H9 (cell line): ENCODE measurements at regions not wholly inside any gene's neighbourhood (a gene's known extent, or its start where the extent isn't known, plus 50 kb on each side); places are given as distances from the start of the nearest gene placed in this dataset.

Source experiments
- DNase-seq: peaks from one replicate; pipeline ENCODE4 v3.0.0-alpha.2; 2017
- H2AFZ ChIP-seq: one replicate; pipeline ENCODE4 v1.6.1; 2013; ENCODE audit warnings: mild to moderate bottlenecking, low read length, control low read depth, moderate library complexity
- H2AK5ac ChIP-seq: 2 replicates; pipeline ENCODE4 v1.6.1; 2013; ENCODE audit warnings: low read length, control low read depth, mixed read lengths; ENCODE audit not compliant: insufficient read length
- H2BK120ac ChIP-seq: one replicate; pipeline ENCODE4 v1.6.1; 2013; ENCODE audit warnings: low read depth, mild to moderate bottlenecking, low read length, control low read depth, inconsistent platforms; ENCODE audit not compliant: poor library complexity, severe bottlenecking
- H2BK12ac ChIP-seq: 2 replicates; pipeline ENCODE4 v1.6.1; 2013; ENCODE audit warnings: low read length, control low read depth, mixed read lengths, low read depth; ENCODE audit not compliant: insufficient read length
- H2BK15ac ChIP-seq: 2 replicates; pipeline ENCODE4 v1.6.1; 2013; ENCODE audit warnings: low read depth, low read length, control low read depth
- H2BK20ac ChIP-seq: one replicate; pipeline ENCODE4 v1.6.1; 2013; ENCODE audit warnings: low read depth, mild to moderate bottlenecking, low read length, control low read depth, inconsistent platforms; ENCODE audit not compliant: poor library complexity, severe bottlenecking
- H2BK5ac ChIP-seq: 2 replicates; pipeline ENCODE4 v1.6.1; 2013; ENCODE audit warnings: low read length, control low read depth, mixed read lengths; ENCODE audit not compliant: insufficient read length
- H3K14ac ChIP-seq: 2 replicates; pipeline ENCODE4 v1.6.1; 2013; ENCODE audit warnings: low read length, control low read depth; ENCODE audit not compliant: insufficient read depth
- H3K18ac ChIP-seq: 2 replicates; pipeline ENCODE4 v1.6.1; 2013; ENCODE audit warnings: low read depth, mild to moderate bottlenecking, mixed read lengths, low read length, control low read depth; ENCODE audit not compliant: insufficient read length
- H3K23ac ChIP-seq: 2 replicates; pipeline ENCODE4 v1.6.1; 2013; ENCODE audit warnings: low read length, control low read depth, mixed read lengths, low read depth; ENCODE audit not compliant: insufficient read length
- H3K23me2 ChIP-seq: 2 replicates; pipeline ENCODE4 v1.6.1; 2013; ENCODE audit warnings: low read depth, mild to moderate bottlenecking, mixed read lengths, low read length, control low read depth; ENCODE audit not compliant: insufficient read length, poor library complexity, severe bottlenecking
- H3K27ac ChIP-seq: 2 replicates; pipeline ENCODE4 v1.5.1; 2013; ENCODE audit warnings: low read length, control low read depth, mixed read lengths, low read depth; ENCODE audit not compliant: insufficient read length
- H3K27me3 ChIP-seq: 2 replicates; pipeline ENCODE4 v1.6.1; 2013; ENCODE audit warnings: low read length, control low read depth, inconsistent platforms; ENCODE audit not compliant: insufficient read depth
- H3K4ac ChIP-seq: 2 replicates; pipeline ENCODE4 v1.6.1; 2013; ENCODE audit warnings: low read depth, mild to moderate bottlenecking, control low read depth, inconsistent platforms, low read length, moderate library complexity
- H3K4me1 ChIP-seq: 2 replicates; pipeline ENCODE4 v1.6.1; 2013; ENCODE audit warnings: low read length, control low read depth, inconsistent platforms; ENCODE audit not compliant: insufficient read depth
- H3K4me2 ChIP-seq: 2 replicates; pipeline ENCODE4 v1.6.1; 2013; ENCODE audit warnings: low read length, control low read depth, mixed read lengths; ENCODE audit not compliant: insufficient read length, insufficient read depth
- H3K56ac ChIP-seq: 2 replicates; pipeline ENCODE4 v1.6.1; 2013; ENCODE audit warnings: low read depth, mild to moderate bottlenecking, mixed read lengths, low read length, control low read depth; ENCODE audit not compliant: insufficient read length
- H3K79me1 ChIP-seq: 2 replicates; pipeline ENCODE4 v1.6.1; 2013; ENCODE audit warnings: low read depth, mild to moderate bottlenecking, moderate library complexity, low read length, control low read depth, inconsistent platforms; ENCODE audit not compliant: insufficient read depth, poor library complexity, severe bottlenecking
- H3K79me2 ChIP-seq: 2 replicates; pipeline ENCODE4 v1.6.1; 2013; ENCODE audit warnings: low read length, control low read depth, inconsistent platforms; ENCODE audit not compliant: insufficient read depth
- H3K9ac ChIP-seq: 2 replicates; pipeline ENCODE4 v1.6.1; 2013; ENCODE audit warnings: low read length, control low read depth, mixed read lengths; ENCODE audit not compliant: insufficient read length; ENCODE audit errors: extremely low read depth
- H3K9me3 ChIP-seq: one replicate; pipeline ENCODE4 v1.6.1; 2013; ENCODE audit warnings: low read depth, low read length, inconsistent platforms; ENCODE audit not compliant: control insufficient read depth
- H3T11ph ChIP-seq: one replicate; pipeline ENCODE4 v1.6.1; 2013; ENCODE audit warnings: mild to moderate bottlenecking, low read length, control low read depth, inconsistent platforms
- H4K20me1 ChIP-seq: one replicate; pipeline ENCODE4 v1.6.1; 2013; ENCODE audit not compliant: control insufficient read depth, insufficient read length, insufficient read depth
- H4K5ac ChIP-seq: 2 replicates; pipeline ENCODE4 v1.6.1; 2013; ENCODE audit warnings: low read depth, mild to moderate bottlenecking, mixed read lengths, low read length, control low read depth; ENCODE audit not compliant: insufficient read length
- H4K8ac ChIP-seq: replicated peaks from 2 replicates; pipeline ENCODE4 v1.6.1; 2013; ENCODE audit warnings: low read length, control low read depth, mixed read lengths, low read depth; ENCODE audit not compliant: insufficient read length
- H4K91ac ChIP-seq: 2 replicates; pipeline ENCODE4 v1.6.1; 2013; ENCODE audit warnings: low read depth, mild to moderate bottlenecking, moderate library complexity, mixed read lengths, low read length, control low read depth; ENCODE audit not compliant: insufficient read length
- H3K27ac Mint-ChIP-seq, 3 experiments: 2 replicates in 2 of 3; 3 replicates in 1 of 3; pipeline ENCODE4 v1.8.0; 2020 to 2021; ENCODE audit warnings: mixed read lengths in 3 of 3, mild to moderate bottlenecking in 1 of 3, moderate library complexity in 1 of 3
- H3K27me3 Mint-ChIP-seq: 2 replicates; pipeline ENCODE4 v1.8.0; 2021; ENCODE audit warnings: low read depth, mild to moderate bottlenecking, moderate library complexity, mixed read lengths
- H3K36me3 Mint-ChIP-seq, 3 experiments: 2 replicates in 2 of 3; 3 replicates in 1 of 3; pipeline ENCODE4 v1.8.0; 2020 to 2021; ENCODE audit warnings: low read depth in 3 of 3, mixed read lengths in 3 of 3; ENCODE audit not compliant: insufficient read depth in 1 of 3
- H3K4me1 Mint-ChIP-seq, 2 experiments: 2 replicates each; pipeline ENCODE4 v1.8.0; 2020; ENCODE audit warnings: mixed read lengths in 2 of 2
- H3K4me3 Mint-ChIP-seq, 2 experiments: 2 replicates in 1 of 2; 3 replicates in 1 of 2; pipeline ENCODE4 v1.8.0; 2020 to 2021; ENCODE audit warnings: mild to moderate bottlenecking in 2 of 2, mixed read lengths in 2 of 2, moderate library complexity in 1 of 2
- H3K9me3 Mint-ChIP-seq, 2 experiments: 2 replicates in 1 of 2; 3 replicates in 1 of 2; pipeline ENCODE4 v1.8.0; 2020; ENCODE audit warnings: mild to moderate bottlenecking in 2 of 2, mixed read lengths in 2 of 2, moderate library complexity in 1 of 2
- CTCF ChIP-seq: fragments of 200-600 bp; sonication (generic); conservative IDR thresholded peaks from 3 replicates; pipeline ENCODE4 v1.8.0; 2021; ENCODE audit warnings: antibody characterized with exemption, mild to moderate bottlenecking
- WGBS: extraction: QIAGEN DNeasy Blood & Tissue Kit; methylation state at CpG from one replicate; pipeline ENCODE4 v1.1.7; 2013; ENCODE audit warnings: missing lambda C conversion rate, low lambda C conversion rate, mixed read lengths; ENCODE audit not compliant: insufficient read length; ENCODE audit errors: extremely low coverage; 5-methylcytosine and 5-hydroxymethylcytosine counted together

- Histone ChIP-seq H2AFZ (no peak overlapping the region), H3K4me2 (no peak overlapping the region)
- no CpG with 5 or more reads among the region's 5 CpGs for WGBS
Measured at GRCh38 chr2:129253461-129253812, 726.0 kb upstream of the RAB6C start.

More at GRCh38 chr2:129253461-129253812, 726.0 kb upstream of the RAB6C start:
- Histone ChIP-seq H3K27me3 (no peaks in the 10 kb centered on the region), H2BK15ac (no peak overlapping the region), H4K8ac (no peak overlapping the region), H2BK120ac (no peak overlapping the region), H3K79me1 (no peaks in the 10 kb centered on the region), H2BK12ac (no peak overlapping the region), H2AK5ac (no peak overlapping the region), H3K4me1 (no peaks in the 10 kb centered on the region), H4K5ac (no peak overlapping the region), H3K9ac (no peak overlapping the region), H3K14ac (no peak overlapping the region), H2BK20ac (no peak overlapping the region), H3K4ac (no peak overlapping the region), H3K23me2 (no peaks in the 10 kb centered on the region), H4K91ac (no peak overlapping the region), H4K20me1 (no peaks in the 10 kb centered on the region), H2BK5ac (no peak overlapping the region), H3K27ac (no peak overlapping the region), H3K9me3 (no peaks in the 10 kb centered on the region), H3K18ac (no peak overlapping the region), H3K23ac (no peak overlapping the region), H3T11ph (no peak overlapping the region), H3K56ac (no peak overlapping the region), H3K79me2 (no peaks in the 10 kb centered on the region)
- Mint-ChIP-seq H3K27ac (no peak overlapping the region), H3K27me3 (peaks cover 3% of the 10 kb centered on the region; the same call in 1 of the 2 replicates), H3K36me3 (peaks cover 0 to under 1% (median under 1%) of the 10 kb centered on the region in 3 experiments; a peak in 4 of 7 replicates), H3K4me3 (no peak overlapping the region), H3K4me1 (peaks cover 3 to 5% of the 10 kb centered on the region in 2 experiments; a peak in 2 of 4 replicates), H3K9me3 (peaks cover under 1 to 6% of the 10 kb centered on the region in 2 experiments; a peak in 4 of 5 replicates)
- peak; percentile 61 for DNase-seq
- TF ChIP-seq CTCF: peak; percentile 66
